ENCODE measurements at regions not wholly inside any gene's neighbourhood (a gene's known extent, or its start where the extent isn't known, plus 50 kb on each side); places are given as distances from the start of the nearest gene placed in this dataset.
A peak's percentile ranks its signal among the peaks of the same experiment; 100 is the strongest.

DNA sequence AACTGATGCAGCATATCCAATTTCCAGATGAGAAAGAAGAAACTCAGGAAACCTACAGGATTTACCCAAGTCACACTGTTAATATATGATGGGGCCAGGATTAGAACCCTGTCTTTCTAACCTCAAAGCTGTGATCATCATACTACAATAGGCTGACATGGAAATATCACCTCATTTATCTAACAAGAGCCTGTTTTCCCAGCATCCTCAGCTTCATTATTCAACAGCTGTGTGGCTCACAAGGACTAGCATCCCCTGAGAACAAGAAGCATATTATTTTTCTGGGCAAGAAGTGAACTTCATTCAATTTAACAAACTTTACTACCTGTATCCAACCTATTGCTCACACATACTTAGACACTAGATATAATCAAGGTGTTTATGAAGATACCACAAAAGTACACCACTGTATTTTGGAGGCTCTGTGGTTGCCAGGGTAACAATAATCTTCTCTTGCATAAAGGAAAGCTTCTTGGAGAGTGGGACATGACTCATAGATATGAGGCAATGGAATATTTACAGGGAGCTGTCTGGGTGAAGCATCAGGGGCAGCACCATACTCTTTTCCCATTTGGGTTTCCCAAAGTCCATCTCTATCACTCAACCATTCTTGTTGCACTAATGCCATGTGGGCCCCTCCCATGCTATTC, 218.2 kb downstream of the RAD51AP2 start:
- Histone ChIP-seq H3K27ac (no peak overlapping the region), H3K36me3 (no peaks in the 10 kb centered on the region), H3K27me3 (no peaks in the 10 kb centered on the region), H3K4me1 (ENCODE audit: low read depth) (no peaks in the 10 kb centered on the region), H3K9me3 (ENCODE audit: low read depth) (no peaks in the 10 kb centered on the region), H3K4me3 (no peak overlapping the region)
- TF ChIP-seq CTCF (IDR thresholded peaks at IDR 0.05; ENCODE audit: low read depth, low read length), result no peak
- DNase-seq (ENCODE audit: low read depth in 1 of 2, low spot score in 1 of 2), result peak in 1 of 2 donors; percentile 55

DNA sequence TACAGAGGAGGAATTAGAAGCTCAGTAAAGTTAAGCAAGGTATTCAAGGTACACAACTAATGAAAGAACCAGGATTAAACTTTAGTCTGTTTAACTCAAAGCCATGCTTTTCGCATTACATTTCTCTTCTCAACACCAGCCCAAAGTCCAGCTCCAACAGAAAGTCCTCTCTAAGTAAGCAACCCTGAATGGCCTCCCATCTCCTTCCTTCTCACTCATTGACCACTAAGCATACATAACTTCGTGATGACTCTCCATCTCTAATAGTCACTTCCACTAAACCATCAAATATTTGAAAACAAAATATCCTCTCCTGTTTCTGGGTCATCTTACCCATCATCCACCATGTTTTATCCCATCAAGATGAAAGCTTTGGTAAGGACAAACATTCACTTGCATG, 219.8 kb downstream of the RAD51AP2 start:
- H3K9me3 ChIP-seq (ENCODE audit: low read depth), result no peaks in the 10 kb centered on the region
- H3K4me1 ChIP-seq (ENCODE audit: low read depth), result no peaks in the 10 kb centered on the region
- H3K27ac ChIP-seq, result no peak overlapping the region
- H3K36me3 ChIP-seq, result no peaks in the 10 kb centered on the region
- no peak for DNase-seq (ENCODE audit: low read depth in 1 of 2, low spot score in 1 of 2)
- no peaks in the 10 kb centered on the region for H3K27me3 ChIP-seq
- no peak overlapping the region for H3K4me3 ChIP-seq
- no peak for TF ChIP-seq CTCF (IDR thresholded peaks at IDR 0.05; ENCODE audit: low read depth, low read length)

GRCh38 chr2:17296686-17297085, 221.6 kb downstream of the RAD51AP2 start:
- DNase-seq (ENCODE audit: low read depth in 1 of 2, low spot score in 1 of 2), result no peak
- Histone ChIP-seq H3K4me1 (ENCODE audit: low read depth) (no peaks in the 10 kb centered on the region), H3K4me3 (no peak overlapping the region), H3K27me3 (no peaks in the 10 kb centered on the region), H3K27ac (no peak overlapping the region), H3K36me3 (no peaks in the 10 kb centered on the region), H3K9me3 (ENCODE audit: low read depth) (no peaks in the 10 kb centered on the region)
- TF ChIP-seq CTCF (IDR thresholded peaks at IDR 0.05; ENCODE audit: low read depth, low read length), result no peak

GRCh38 chr2:17289669-17290068, 228.6 kb downstream of the RAD51AP2 start:
- Histone ChIP-seq H3K4me3 (no peak overlapping the region), H3K9me3 (ENCODE audit: low read depth) (no peaks in the 10 kb centered on the region), H3K36me3 (no peaks in the 10 kb centered on the region), H3K27me3 (no peaks in the 10 kb centered on the region), H3K4me1 (ENCODE audit: low read depth) (no peaks in the 10 kb centered on the region), H3K27ac (no peak overlapping the region)
- no peak for TF ChIP-seq CTCF (IDR thresholded peaks at IDR 0.05; ENCODE audit: low read depth, low read length)
- DNase-seq (ENCODE audit: low read depth in 1 of 2, low spot score in 1 of 2), result no peak

DNA sequence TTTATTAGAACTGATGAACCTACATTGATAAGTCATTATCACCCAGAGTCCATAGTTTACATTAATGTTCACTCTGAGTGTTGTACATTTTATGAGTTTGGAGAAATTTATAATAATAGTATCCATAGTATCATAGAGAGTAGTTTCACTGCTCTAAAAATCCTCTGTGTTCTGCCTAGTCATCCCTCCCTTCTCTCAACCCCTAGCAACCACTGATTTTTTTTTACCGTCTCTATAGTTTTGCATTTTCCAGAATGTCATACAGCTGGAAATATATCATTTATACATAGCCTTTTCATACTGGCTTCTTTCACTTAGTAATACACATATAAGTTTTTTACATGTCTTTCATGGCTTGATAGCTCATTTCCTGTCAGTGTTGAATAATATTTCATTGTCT, 231.1 kb downstream of the RAD51AP2 start:
- Histone ChIP-seq H3K27ac (no peak overlapping the region), H3K36me3 (no peaks in the 10 kb centered on the region), H3K9me3 (ENCODE audit: low read depth) (no peaks in the 10 kb centered on the region), H3K27me3 (no peaks in the 10 kb centered on the region), H3K4me1 (ENCODE audit: low read depth) (no peaks in the 10 kb centered on the region), H3K4me3 (no peak overlapping the region)
- no peak for DNase-seq (ENCODE audit: low read depth in 1 of 2, low spot score in 1 of 2)
- TF ChIP-seq CTCF (IDR thresholded peaks at IDR 0.05; ENCODE audit: low read depth, low read length), result no peak

Measured in cardiac muscle cell (in vitro differentiated cells and primary cell).